ENCODE measurements at regions not wholly inside any gene's neighbourhood (a gene's known extent, or its start where the extent isn't known, plus 50 kb on each side); places are given as distances from the start of the nearest gene placed in this dataset.
A peak's percentile ranks its signal among the peaks of the same experiment; 100 is the strongest.

- TF ChIP-seq CTCF (IDR thresholded peaks at IDR 0.05; ENCODE audit: control extremely low read depth, extremely low read depth, low read depth, missing control alignments), result no peak
- ChIA-PET CTCF (interaction anchor here (1.3 to 1.4 kb wide), 2 partner anchors 10 kb away, joined by 3 read pairs; no protein-coding TSS in a partner anchor), POLR2A (no interaction called here)
- no peak for DNase-seq (ENCODE audit: extremely low spot score)
Observed at GRCh38 chr11:32326522-32326921, 108.8 kb downstream of the WT1 start.

GRCh38 chr11:32328392-32328791 lies 106.9 kb downstream of the WT1 start:
- TF ChIP-seq CTCF (IDR thresholded peaks at IDR 0.05; ENCODE audit: control extremely low read depth, extremely low read depth, low read depth, missing control alignments), result no peak
- POLR2A ChIA-PET, result no interaction called here
- DNase-seq (ENCODE audit: extremely low spot score), result no peak
- CTCF ChIA-PET, result interaction anchor here (1.6 kb wide), 1 partner anchor 22 kb away, joined by 3 read pairs; no protein-coding TSS in a partner anchor

GRCh38 chr11:32331098-32331497 lies 104.2 kb downstream of the WT1 start:
- no peak for DNase-seq (ENCODE audit: extremely low spot score)
- TF ChIP-seq CTCF (IDR thresholded peaks at IDR 0.05; ENCODE audit: control extremely low read depth, extremely low read depth, low read depth, missing control alignments), result no peak
- ChIA-PET CTCF (interaction anchor here (1.0 to 1.4 kb wide), 3 partner anchors 8 to 462 kb away, joined by 3 to 4 read pairs (median 3); no protein-coding TSS in a partner anchor), POLR2A (no interaction called here)

GRCh38 chr11:32331792-32332191 lies 103.5 kb downstream of the WT1 start:
- no peak for DNase-seq (ENCODE audit: extremely low spot score)
- no peak for TF ChIP-seq CTCF (IDR thresholded peaks at IDR 0.05; ENCODE audit: control extremely low read depth, extremely low read depth, low read depth, missing control alignments)
- ChIA-PET CTCF (interaction anchor here (0.9 to 1.4 kb wide), 3 partner anchors 8 to 34 kb away, joined by 3 to 4 read pairs (median 3); no protein-coding TSS in a partner anchor), POLR2A (no interaction called here)

- no peak for TF ChIP-seq CTCF (IDR thresholded peaks at IDR 0.05; ENCODE audit: control extremely low read depth, extremely low read depth, low read depth, missing control alignments)
- DNase-seq (ENCODE audit: extremely low spot score), result no peak
- CTCF ChIA-PET, result interaction anchor here (0.9 to 3.5 kb wide), 7 partner anchors 9 to 29 kb away, joined by 3 to 23 read pairs (median 5); no protein-coding TSS in a partner anchor
- POLR2A ChIA-PET, result no interaction called here
Observed at GRCh38 chr11:32332990-32333319, 102.4 kb downstream of the WT1 start.

- TF ChIP-seq CTCF (IDR thresholded peaks at IDR 0.05; ENCODE audit: control extremely low read depth, extremely low read depth, low read depth, missing control alignments), result peak; percentile 42
- ChIA-PET CTCF (interaction anchor here (0.6 to 3.5 kb wide), 9 partner anchors 10 to 112 kb away, joined by 3 to 23 read pairs (median 5); no protein-coding TSS in a partner anchor), POLR2A (no interaction called here)
- DNase-seq (ENCODE audit: extremely low spot score), result peak; percentile 54
Observed at GRCh38 chr11:32333320-32333991, 101.9 kb downstream of the WT1 start.
